ENCODE measurements at regions not wholly inside any gene's neighbourhood (a gene's known extent, or its start where the extent isn't known, plus 50 kb on each side); places are given as distances from the start of the nearest gene placed in this dataset.

- no peak for TF ChIP-seq CTCF (IDR thresholded peaks at IDR 0.05)
- TF ChIP-seq POLR2A (IDR thresholded peaks at IDR 0.05), result no peak
Observed at GRCh38 chr9:106478312-106478711, 384.7 kb upstream of the ZNF462 start.
